BLaER1 treated with 17β-estradiol and CSF1 and Interleukin-3, amounts not matched to agents 10 nM and 100 nM (cell line): ENCODE measurements at regions not wholly inside any gene's neighbourhood (a gene's known extent, or its start where the extent isn't known, plus 50 kb on each side); places are given as distances from the start of the nearest gene placed in this dataset.
A peak's percentile ranks its signal among the peaks of the same experiment; 100 is the strongest.
"Not testable (repeated sequence)": the region's sequence is repeated elsewhere in the genome, so short reads cannot be mapped to it uniquely, and the experiment has no call there.

Experiments
- H3K27ac ChIP-seq, 11 experiments: shearing (Covaris generic); formaldehyde crosslinking; 2 replicates each; pipeline ENCODE4 v1.8.1; 2022
- H3K27me3 ChIP-seq, 11 experiments: shearing (Covaris generic); formaldehyde crosslinking; 2 replicates each; pipeline ENCODE4 v1.8.1; 2022
- H3K36me3 ChIP-seq, 11 experiments: shearing (Covaris generic); formaldehyde crosslinking; 2 replicates each; pipeline ENCODE4 v1.8.1; 2022
- H3K4me1 ChIP-seq, 10 experiments: shearing (Covaris generic); formaldehyde crosslinking; 2 replicates each; pipeline ENCODE4 v1.8.1; 2022
- H3K4me2 ChIP-seq, 11 experiments: shearing (Covaris generic); formaldehyde crosslinking; 2 replicates each; pipeline ENCODE4 v1.8.1; 2022
- H3K4me3 ChIP-seq, 10 experiments: shearing (Covaris generic); formaldehyde crosslinking; 2 replicates each; pipeline ENCODE4 v1.8.1; 2022
- H3K9ac ChIP-seq, 11 experiments: shearing (Covaris generic); formaldehyde crosslinking; 2 replicates each; pipeline ENCODE4 v1.8.1; 2022
- H3K9me3 ChIP-seq, 11 experiments: shearing (Covaris generic); formaldehyde crosslinking; replicated peaks in 1 of 11; 2 replicates each; pipeline ENCODE4 v1.8.1; 2022
- H4K20me1 ChIP-seq, 11 experiments: shearing (Covaris generic); formaldehyde crosslinking; 2 replicates each; pipeline ENCODE4 v1.8.1; 2022
- Cebpa-rat ChIP-seq, 11 experiments: shearing (Covaris generic); IDR thresholded peaks; 2 replicates each; pipeline ENCODE4 v1.8.1; 2022

- H3K9me3 ChIP-seq, H4K20me1 ChIP-seq, H3K27me3 ChIP-seq, H3K9ac ChIP-seq, H3K36me3 ChIP-seq, H3K4me3 ChIP-seq: not testable (repeated sequence)
- peak overlapping the region in 5 of 11 experiments; percentile 26 to 41 (median 36); a peak in 7 of 22 replicates for H3K4me2 ChIP-seq
- peak overlapping the region in 1 of 11 experiments; percentile 38; a peak in 2 of 22 replicates for H3K27ac ChIP-seq
- H3K4me1 ChIP-seq = peaks cover 0 to 20% (median 15%) of the 10 kb centered on the region in 10 experiments; a peak in 14 of 20 replicates
Observed at GRCh38 chr2:111367871-111368270, 247.2 kb downstream of the BCL2L11 start.

GRCh38 chr2:111368288-111368687, 247.6 kb downstream of the BCL2L11 start:
- H4K20me1 ChIP-seq, H3K27me3 ChIP-seq, H3K9me3 ChIP-seq, H3K27ac ChIP-seq, H3K4me2 ChIP-seq, H3K36me3 ChIP-seq, H3K4me3 ChIP-seq, H3K9ac ChIP-seq: not testable (repeated sequence)
- H3K4me1 ChIP-seq = peaks cover 0 to 20% (median 15%) of the 10 kb centered on the region in 10 experiments; a peak in 14 of 20 replicates

DNA sequence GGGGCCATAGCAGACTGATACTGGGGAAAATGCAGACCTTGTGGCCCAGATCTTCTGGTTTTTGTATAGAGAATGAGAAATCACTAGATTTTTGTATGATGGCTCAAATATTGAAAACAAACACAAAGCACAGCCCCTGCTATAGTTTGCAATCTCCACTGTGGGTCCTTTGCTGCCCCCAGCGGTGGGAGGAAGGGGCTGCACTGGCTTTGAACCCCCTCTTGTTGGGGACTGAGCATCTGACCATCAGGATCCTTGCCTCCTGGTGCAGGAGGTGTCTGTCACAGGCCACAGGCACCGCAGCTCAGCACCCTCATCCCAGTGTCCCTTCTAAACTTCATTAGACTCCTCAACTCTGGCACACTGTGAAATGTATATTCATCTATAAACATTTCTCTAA, 252.3 kb downstream of the BCL2L11 start:
- not testable (repeated sequence) for H3K27ac ChIP-seq, H3K4me3 ChIP-seq, H3K9me3 ChIP-seq, H3K27me3 ChIP-seq, H3K36me3 ChIP-seq, H3K9ac ChIP-seq, H3K4me2 ChIP-seq, H4K20me1 ChIP-seq
- peaks cover 0 to 14% (median 6%) of the 10 kb centered on the region in 10 experiments; a peak in 13 of 20 replicates for H3K4me1 ChIP-seq

GRCh38 chr2:111373989-111374388, 253.3 kb downstream of the BCL2L11 start:
- H3K27me3 ChIP-seq, H3K9me3 ChIP-seq, H3K9ac ChIP-seq, H3K4me2 ChIP-seq, H3K36me3 ChIP-seq, H3K27ac ChIP-seq, H4K20me1 ChIP-seq, H3K4me3 ChIP-seq: not testable (repeated sequence)
- H3K4me1 ChIP-seq = peaks cover 0 to 14% (median 6%) of the 10 kb centered on the region in 10 experiments; a peak in 13 of 20 replicates

- H3K9ac ChIP-seq, H3K27me3 ChIP-seq, H3K4me3 ChIP-seq, H3K9me3 ChIP-seq, H3K4me1 ChIP-seq, H4K20me1 ChIP-seq, H3K36me3 ChIP-seq: not testable (repeated sequence)
- Histone ChIP-seq H3K27ac (peak overlapping the region in 2 of 11 experiments; percentile 17 to 23; a peak in 2 of 22 replicates), H3K4me2 (peak overlapping the region in 4 of 11 experiments; percentile 42 to 56 (median 45); a peak in 4 of 22 replicates)
Observed at GRCh38 chr2:111374734-111375133, 254.0 kb downstream of the BCL2L11 start.

GRCh38 chr2:111375320-111375883, 254.7 kb downstream of the BCL2L11 start:
- H3K4me3 ChIP-seq, H3K36me3 ChIP-seq, H3K27me3 ChIP-seq, H3K9ac ChIP-seq, H3K4me1 ChIP-seq, H3K9me3 ChIP-seq, H4K20me1 ChIP-seq: not testable (repeated sequence)
- peak in 2 of 11 experiments; percentile 32 to 42; a peak in 1 of 22 replicates for TF ChIP-seq Cebpa-rat (IDR thresholded peaks at IDR 0.05)
- peak overlapping the region in 2 of 11 experiments; percentile 17 to 23; a peak in 2 of 22 replicates for H3K27ac ChIP-seq
- H3K4me2 ChIP-seq = peak overlapping the region in 5 of 11 experiments; percentile 25 to 56 (median 44); a peak in 7 of 22 replicates

GRCh38 chr2:111376272-111376970, 255.7 kb downstream of the BCL2L11 start:
- H3K4me2 ChIP-seq = peak overlapping the region in 1 of 11 experiments; percentile 29; a peak in 1 of 22 replicates

GRCh38 chr2:111376971-111377352, 256.2 kb downstream of the BCL2L11 start:
- not testable (repeated sequence) for H3K4me2 ChIP-seq, H3K27ac ChIP-seq, H3K4me1 ChIP-seq, H4K20me1 ChIP-seq, H3K36me3 ChIP-seq, H3K4me3 ChIP-seq, H3K9me3 ChIP-seq, H3K27me3 ChIP-seq, H3K9ac ChIP-seq

More at GRCh38 chr2:111376272-111376970, 255.7 kb downstream of the BCL2L11 start:
- H3K4me3 ChIP-seq, H3K36me3 ChIP-seq, H4K20me1 ChIP-seq, H3K9me3 ChIP-seq, H3K9ac ChIP-seq, H3K27ac ChIP-seq, H3K4me1 ChIP-seq, H3K27me3 ChIP-seq: not testable (repeated sequence)

- not testable (repeated sequence) for H4K20me1 ChIP-seq, H3K9me3 ChIP-seq, H3K4me2 ChIP-seq, H3K36me3 ChIP-seq, H3K27me3 ChIP-seq, H3K4me1 ChIP-seq, H3K27ac ChIP-seq, H3K4me3 ChIP-seq, H3K9ac ChIP-seq
Observed at GRCh38 chr2:111377386-111377959, 256.8 kb downstream of the BCL2L11 start.

DNA sequence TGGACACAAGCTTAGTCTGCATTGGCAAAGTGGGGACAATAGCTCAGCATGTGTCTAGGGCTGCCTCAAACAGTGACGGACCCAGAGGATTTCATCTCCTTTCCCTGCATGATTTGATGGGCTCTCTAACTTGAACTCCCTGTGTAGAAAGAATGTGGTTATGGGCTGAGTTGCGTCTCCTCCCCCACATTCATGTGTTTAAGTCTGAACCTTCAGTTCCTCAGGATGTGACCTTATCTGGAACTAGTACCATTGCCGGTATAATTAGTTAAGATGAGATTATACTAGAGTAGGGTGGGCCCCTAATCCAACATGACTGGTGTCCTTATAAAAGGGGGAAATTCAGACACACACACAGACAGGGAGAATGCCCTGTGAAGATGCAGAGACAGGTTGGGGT, 257.6 kb downstream of the BCL2L11 start:
- H3K9me3 ChIP-seq, H3K27ac ChIP-seq, H3K4me2 ChIP-seq, H3K27me3 ChIP-seq, H4K20me1 ChIP-seq, H3K4me1 ChIP-seq, H3K9ac ChIP-seq, H3K4me3 ChIP-seq, H3K36me3 ChIP-seq: not testable (repeated sequence)

DNA sequence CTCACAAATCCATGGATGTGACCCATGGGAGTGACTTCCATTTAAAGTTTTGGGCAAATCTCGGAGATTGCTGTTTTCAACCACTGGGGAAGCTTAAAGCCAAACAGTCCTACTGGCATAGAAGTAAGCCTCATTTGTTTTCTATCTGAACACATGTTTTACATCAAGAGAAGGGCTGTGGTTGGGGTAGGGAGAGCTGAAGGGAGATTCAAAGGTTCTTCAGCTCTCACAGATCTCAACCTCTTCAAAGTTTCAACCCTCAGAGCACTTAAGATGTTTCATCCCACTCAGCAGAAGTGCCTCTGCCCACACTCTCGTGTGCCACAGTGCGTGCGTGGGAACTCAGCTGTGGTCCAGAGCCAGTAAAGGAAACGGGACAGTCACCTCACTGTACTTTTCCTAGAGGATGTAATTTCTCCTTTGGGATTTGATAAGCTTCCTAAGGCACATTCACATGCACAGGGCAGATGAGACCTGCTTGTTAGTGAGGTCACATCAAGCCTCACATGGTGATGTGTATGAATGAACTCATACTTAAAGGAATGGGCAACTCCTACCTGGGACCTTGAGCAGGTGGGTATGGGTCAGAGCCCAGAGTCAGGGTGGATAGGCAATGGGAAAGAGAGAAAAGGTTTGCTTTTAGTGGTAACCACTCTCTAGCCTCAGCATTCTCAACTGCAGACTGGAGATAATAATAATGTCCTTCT, 260.2 kb downstream of the BCL2L11 start:
- H3K9me3 ChIP-seq, H3K27ac ChIP-seq, H3K4me2 ChIP-seq, H3K27me3 ChIP-seq, H3K4me1 ChIP-seq, H3K36me3 ChIP-seq, H3K9ac ChIP-seq, H4K20me1 ChIP-seq, H3K4me3 ChIP-seq: not testable (repeated sequence)

- H3K4me3 ChIP-seq, H3K4me2 ChIP-seq, H4K20me1 ChIP-seq, H3K27ac ChIP-seq, H3K4me1 ChIP-seq, H3K9ac ChIP-seq, H3K27me3 ChIP-seq, H3K9me3 ChIP-seq, H3K36me3 ChIP-seq: not testable (repeated sequence)
Observed at GRCh38 chr2:111381530-111382306, 261.0 kb downstream of the BCL2L11 start.

GRCh38 chr2:111382507-111382906, 261.8 kb downstream of the BCL2L11 start:
- not testable (repeated sequence) for H3K36me3 ChIP-seq, H3K27ac ChIP-seq, H4K20me1 ChIP-seq, H3K4me1 ChIP-seq, H3K9me3 ChIP-seq, H3K27me3 ChIP-seq, H3K4me2 ChIP-seq, H3K4me3 ChIP-seq, H3K9ac ChIP-seq
